Caco-2 (cell line): ENCODE measurements at regions not wholly inside any gene's neighbourhood (a gene's known extent, or its start where the extent isn't known, plus 50 kb on each side); places are given as distances from the start of the nearest gene placed in this dataset.

Experiments used
- BruUV-seq: library from RNA; stranded (reverse); fragments of 400-500 nt; replicated peaks from 2 replicates; lab custom pipeline; 2021; lab: Mats Ljungman, UMichigan
- CTCF ChIA-PET: fragments of 300-600 bp; sonication (Branson Sonifier 250); formaldehyde crosslinking; loops from one replicate; lab custom pipeline; 2022; ENCODE audit warnings: antibody characterized with exemption; lab: Charles Lee
- POLR2A ChIA-PET: fragments of 300-600 bp; sonication (Branson Sonifier 250); formaldehyde crosslinking; loops from one replicate; lab custom pipeline; 2022; ENCODE audit warnings: antibody characterized with exemption; lab: Charles Lee
- DNase-seq, 2 experiments: peaks; one replicate each; pipeline versions ENCODE4 v3.0.0 to v3.0.0-alpha.2; 2020 to 2022
- H3K27me3 ChIP-seq: replicated peaks from 2 replicates; pipeline ENCODE4 v1.6.0; 2011; ENCODE audit warnings: low read length; ENCODE audit not compliant: control insufficient read depth, insufficient read depth
- H3K36me3 ChIP-seq: 2 replicates; pipeline ENCODE4 v1.5.1; 2011; ENCODE audit warnings: low read length; ENCODE audit not compliant: control insufficient read depth, insufficient read depth
- H3K4me1 ChIP-seq: fragments of 250-450 bp; sonication (Bioruptor Pico); 2 replicates; pipeline ENCODE4 v1.5.1; 2020; ENCODE audit warnings: mild to moderate bottlenecking
- H3K4me3 ChIP-seq: 2 replicates; pipeline ENCODE4 v1.5.1; 2011; ENCODE audit warnings: low read depth, mild to moderate bottlenecking, control low read depth, low read length
- H3K9me3 ChIP-seq: fragments of 250-450 bp; sonication (Bioruptor Pico); 2 replicates; pipeline ENCODE4 v1.5.1; 2020; ENCODE audit warnings: mild to moderate bottlenecking, moderate library complexity
- H3K27ac Mint-ChIP-seq: one replicate; pipeline ENCODE4 v1.8.0; 2022; ENCODE audit warnings: mixed read lengths; ENCODE audit not compliant: unreplicated experiment
- H3K27me3 Mint-ChIP-seq: one replicate; pipeline ENCODE4 v1.8.0; 2022; ENCODE audit warnings: mixed read lengths; ENCODE audit not compliant: insufficient read depth, unreplicated experiment
- H3K36me3 Mint-ChIP-seq: one replicate; pipeline ENCODE4 v1.8.0; 2022; ENCODE audit warnings: mild to moderate bottlenecking, mixed read lengths; ENCODE audit not compliant: insufficient read depth, unreplicated experiment
- H3K4me1 Mint-ChIP-seq: one replicate; pipeline ENCODE4 v1.8.0; 2022; ENCODE audit warnings: low read depth, mixed read lengths; ENCODE audit not compliant: unreplicated experiment
- H3K4me3 Mint-ChIP-seq: one replicate; pipeline ENCODE4 v1.8.0; 2022; ENCODE audit warnings: mild to moderate bottlenecking, moderate library complexity, mixed read lengths; ENCODE audit not compliant: unreplicated experiment
- H3K9me3 Mint-ChIP-seq: one replicate; pipeline ENCODE4 v1.8.0; 2022; ENCODE audit warnings: mixed read lengths; ENCODE audit not compliant: unreplicated experiment
- CTCF ChIP-seq, 2 experiments: fragments of 200-600 bp in 1 of 2; IDR thresholded peaks; 1 replicate in 1 of 2; 2 replicates in 1 of 2; pipeline versions ENCODE4 v1.5.1 to v1.8.0; 2011 to 2022; ENCODE audit warnings: antibody characterized with exemption in 1 of 2, control low read depth in 1 of 2, inconsistent platforms in 1 of 2, low read depth in 1 of 2, low read length in 1 of 2, mild to moderate bottlenecking in 1 of 2, moderate library complexity in 1 of 2; ENCODE audit not compliant: insufficient read depth in 1 of 2, severe bottlenecking in 1 of 2, unreplicated experiment in 1 of 2
- intact Hi-C: fragments of 100-400 bp; cut with micrococcal nuclease; formaldehyde crosslinking; loops from one replicate; pipeline ENCODE4 v1.10.0; 2022; ENCODE audit not compliant: unreplicated experiment

GRCh38 chr17:77853191-77853977 is 105.1 kb upstream of the TNRC6C start:
- DNase-seq, result no peak
- Histone ChIP-seq H3K4me1 (peaks cover 6% of the 10 kb centered on the region; the same call in 1 of the 2 replicates), H3K9me3 (peaks cover 5% of the 10 kb centered on the region), H3K4me3 (no peak overlapping the region), H3K27me3 (no peaks in the 10 kb centered on the region), H3K36me3 (no peaks in the 10 kb centered on the region)
- no peak overlapping the region for H3K27ac Mint-ChIP-seq
- ChIA-PET POLR2A (no interaction called here), CTCF (no interaction called here)
- H3K36me3 Mint-ChIP-seq, result no peaks in the 10 kb centered on the region
- TF ChIP-seq CTCF (IDR thresholded peaks at IDR 0.05; ENCODE audit: insufficient read depth in 1 of 2, low read depth in 1 of 2, low read length in 1 of 2, severe bottlenecking in 1 of 2, unreplicated experiment in 1 of 2), result no peak
- no peak overlapping the region for H3K4me3 Mint-ChIP-seq
- no peaks in the 10 kb centered on the region for H3K27me3 Mint-ChIP-seq
- H3K9me3 Mint-ChIP-seq, result no peaks in the 10 kb centered on the region
- no peaks in the 10 kb centered on the region for H3K4me1 Mint-ChIP-seq
- intact Hi-C loops, result no loop called here
- BruUV-seq, result no TSS peak

DNA sequence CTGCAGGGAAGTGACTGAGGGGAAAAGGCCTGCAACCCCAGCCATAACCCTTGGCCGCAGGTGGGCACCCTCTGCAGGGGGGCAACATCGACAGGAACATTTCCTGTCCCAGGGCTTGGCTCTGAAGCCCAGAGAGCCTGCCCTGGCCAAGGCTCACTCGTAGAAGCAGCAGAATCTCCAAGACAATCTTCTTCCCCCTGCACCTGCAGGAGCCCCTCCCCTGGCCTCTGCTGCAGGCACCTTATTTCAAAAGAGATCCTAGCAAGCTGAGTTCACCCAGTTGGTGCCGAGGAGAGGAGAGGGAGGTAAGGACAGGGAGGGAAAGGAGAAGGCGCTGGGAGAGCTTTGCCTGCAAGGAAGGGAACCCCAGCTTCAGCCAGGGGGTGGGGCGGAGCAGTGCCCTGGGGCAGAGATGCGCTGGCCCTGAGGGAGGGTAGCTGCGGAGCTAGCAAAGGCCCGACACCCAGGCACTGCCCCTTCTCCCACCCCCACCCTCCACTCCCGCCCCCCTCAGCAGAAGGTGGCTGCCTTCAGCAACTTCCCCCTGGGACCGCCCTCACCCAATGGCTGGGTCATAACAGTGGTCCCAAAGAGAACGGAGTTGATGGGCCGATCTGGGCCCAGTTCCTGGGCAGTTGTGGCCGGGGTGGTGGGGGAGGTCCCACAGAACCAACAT is 104.3 kb upstream of the TNRC6C start:
- no peaks in the 10 kb centered on the region for H3K36me3 ChIP-seq
- no peak for TF ChIP-seq CTCF (IDR thresholded peaks at IDR 0.05; ENCODE audit: insufficient read depth in 1 of 2, low read depth in 1 of 2, low read length in 1 of 2, severe bottlenecking in 1 of 2, unreplicated experiment in 1 of 2)
- intact Hi-C loops, result no loop called here
- peaks cover 6% of the 10 kb centered on the region; the same call in 1 of the 2 replicates for H3K4me1 ChIP-seq
- Mint-ChIP-seq H3K36me3 (no peaks in the 10 kb centered on the region), H3K27ac (no peak overlapping the region), H3K9me3 (no peaks in the 10 kb centered on the region), H3K4me3 (no peak overlapping the region), H3K27me3 (no peaks in the 10 kb centered on the region), H3K4me1 (no peaks in the 10 kb centered on the region)
- no peak for DNase-seq
- H3K27me3 ChIP-seq, result no peaks in the 10 kb centered on the region
- H3K9me3 ChIP-seq, result peaks cover 5% of the 10 kb centered on the region
- ChIA-PET POLR2A (no interaction called here), CTCF (no interaction called here)
- no peak overlapping the region for H3K4me3 ChIP-seq
- no TSS peak for BruUV-seq

GRCh38 chr17:77854759-77855745 is 103.5 kb upstream of the TNRC6C start:
- no peaks in the 10 kb centered on the region for H3K36me3 ChIP-seq
- Mint-ChIP-seq H3K9me3 (no peaks in the 10 kb centered on the region), H3K27ac (no peak overlapping the region), H3K27me3 (no peaks in the 10 kb centered on the region), H3K36me3 (no peaks in the 10 kb centered on the region), H3K4me1 (no peaks in the 10 kb centered on the region), H3K4me3 (no peak overlapping the region)
- H3K9me3 ChIP-seq, result peaks cover 5% of the 10 kb centered on the region
- H3K4me3 ChIP-seq, result no peak overlapping the region
- POLR2A ChIA-PET, result no interaction called here
- H3K4me1 ChIP-seq, result peaks cover 6% of the 10 kb centered on the region; the same call in 1 of the 2 replicates
- no peak for DNase-seq
- CTCF ChIA-PET, result no interaction called here
- no peaks in the 10 kb centered on the region for H3K27me3 ChIP-seq
- TF ChIP-seq CTCF (IDR thresholded peaks at IDR 0.05; ENCODE audit: insufficient read depth in 1 of 2, low read depth in 1 of 2, low read length in 1 of 2, severe bottlenecking in 1 of 2, unreplicated experiment in 1 of 2), result no peak
- BruUV-seq, result no TSS peak
- intact Hi-C loops, result no loop called here
